AG04450 (cell line): ENCODE measurements at regions not wholly inside any gene's neighbourhood (a gene's known extent, or its start where the extent isn't known, plus 50 kb on each side); places are given as distances from the start of the nearest gene placed in this dataset.

Source experiments
- CTCF ChIA-PET: fragments of 300-600, 350-600 bp; formaldehyde crosslinking; extraction: SDS; loops from one replicate; lab custom pipeline; 2022; ENCODE audit warnings: antibody characterized with exemption, inconsistent platforms; lab: Charles Lee
- POLR2A ChIA-PET: fragments of 350-600 bp; formaldehyde crosslinking; extraction: SDS; loops from one replicate; lab custom pipeline; 2021; ENCODE audit warnings: antibody characterized with exemption, inconsistent platforms; lab: Yijun Ruan, JAX
- DNase-seq: peaks from one replicate; pipeline ENCODE4 v3.0.0-alpha.2; 2011; ENCODE audit warnings: low read depth, low spot score
- H3K27ac ChIP-seq: one replicate; pipeline ENCODE4 v1.5.1; 2012; ENCODE audit warnings: low read depth, low read length, control low read depth
- H3K27me3 ChIP-seq: one replicate; pipeline ENCODE4 v1.6.0; 2012; ENCODE audit warnings: low read length; ENCODE audit not compliant: control insufficient read depth, insufficient read depth
- H3K4me3 ChIP-seq: 2 replicates; pipeline ENCODE4 v1.5.1; 2011; ENCODE audit warnings: mild to moderate bottlenecking, low read depth, low read length, control low read depth
- H3K9me3 ChIP-seq: 2 replicates; pipeline ENCODE4 v1.5.1; 2012; ENCODE audit warnings: low read length; ENCODE audit not compliant: control insufficient read depth, insufficient read depth
- TF ChIP-seq, protein P1 (sequence below): IDR thresholded peaks from 2 replicates; pipeline ENCODE4 v1.5.1; 2011; ENCODE audit warnings: low read depth, low read length, control low read depth, inconsistent platforms

DNA sequence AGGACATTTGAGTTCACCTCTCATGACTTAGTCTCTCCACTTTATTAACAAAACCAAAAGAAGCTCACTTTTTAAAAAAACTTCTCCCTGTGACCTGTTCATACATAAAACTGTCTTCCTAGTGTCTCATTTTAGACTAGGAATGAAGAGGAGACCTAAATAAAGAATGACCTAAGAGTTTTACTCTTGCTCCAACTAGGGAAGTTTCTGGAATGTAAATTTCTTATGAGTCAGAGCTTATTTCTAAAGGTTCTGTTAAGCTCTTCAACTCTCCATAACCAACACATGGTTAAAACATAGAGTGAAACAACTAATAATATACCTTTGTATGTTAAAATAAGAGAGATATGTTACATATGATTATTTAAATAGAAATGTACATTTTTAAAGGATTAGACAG, 369.8 kb downstream of the EMP1 start:
- no peak for DNase-seq
- ChIA-PET POLR2A (no interaction called here), CTCF (no interaction called here)
- Histone ChIP-seq H3K9me3 (peaks cover 13% of the 10 kb centered on the region), H3K27me3 (no peaks in the 10 kb centered on the region), H3K4me3 (no peak overlapping the region), H3K27ac (no peak overlapping the region)
- TF ChIP-seq, protein P1, sequence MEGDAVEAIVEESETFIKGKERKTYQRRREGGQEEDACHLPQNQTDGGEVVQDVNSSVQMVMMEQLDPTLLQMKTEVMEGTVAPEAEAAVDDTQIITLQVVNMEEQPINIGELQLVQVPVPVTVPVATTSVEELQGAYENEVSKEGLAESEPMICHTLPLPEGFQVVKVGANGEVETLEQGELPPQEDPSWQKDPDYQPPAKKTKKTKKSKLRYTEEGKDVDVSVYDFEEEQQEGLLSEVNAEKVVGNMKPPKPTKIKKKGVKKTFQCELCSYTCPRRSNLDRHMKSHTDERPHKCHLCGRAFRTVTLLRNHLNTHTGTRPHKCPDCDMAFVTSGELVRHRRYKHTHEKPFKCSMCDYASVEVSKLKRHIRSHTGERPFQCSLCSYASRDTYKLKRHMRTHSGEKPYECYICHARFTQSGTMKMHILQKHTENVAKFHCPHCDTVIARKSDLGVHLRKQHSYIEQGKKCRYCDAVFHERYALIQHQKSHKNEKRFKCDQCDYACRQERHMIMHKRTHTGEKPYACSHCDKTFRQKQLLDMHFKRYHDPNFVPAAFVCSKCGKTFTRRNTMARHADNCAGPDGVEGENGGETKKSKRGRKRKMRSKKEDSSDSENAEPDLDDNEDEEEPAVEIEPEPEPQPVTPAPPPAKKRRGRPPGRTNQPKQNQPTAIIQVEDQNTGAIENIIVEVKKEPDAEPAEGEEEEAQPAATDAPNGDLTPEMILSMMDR, result no peak

DNA sequence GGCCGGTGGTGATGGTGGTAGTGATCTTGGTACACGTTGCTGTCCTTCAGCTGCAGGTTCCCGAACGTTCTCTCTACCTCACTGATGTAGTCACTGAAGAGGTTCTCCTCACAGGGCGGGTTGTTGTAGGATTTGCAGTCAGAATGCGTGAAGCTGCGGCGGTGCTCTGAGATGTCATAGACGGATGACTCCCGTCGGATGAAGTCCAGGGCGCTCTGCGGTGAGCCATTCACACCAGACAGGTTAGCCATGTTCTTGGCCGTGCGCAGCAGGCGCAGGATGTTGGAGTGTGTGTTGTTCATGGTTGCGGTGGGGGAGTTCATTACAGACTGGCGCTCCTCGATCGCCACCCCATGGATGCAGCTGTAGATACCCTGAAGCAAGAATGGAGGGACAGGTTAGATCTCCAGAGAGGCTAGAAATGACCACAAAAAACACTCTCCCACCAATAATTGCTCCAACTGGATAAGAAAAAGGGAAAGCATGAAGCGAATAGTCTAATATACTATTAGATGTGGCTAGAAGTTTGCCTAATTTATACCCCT, 367.8 kb downstream of the EMP1 start:
- ChIA-PET POLR2A (no interaction called here), CTCF (no interaction called here)
- no peak overlapping the region for H3K27ac ChIP-seq
- no peaks in the 10 kb centered on the region for H3K27me3 ChIP-seq
- peaks cover 13% of the 10 kb centered on the region for H3K9me3 ChIP-seq
- DNase-seq, result no peak
- H3K4me3 ChIP-seq, result no peak overlapping the region
- TF ChIP-seq, protein P1, result no peak

DNA sequence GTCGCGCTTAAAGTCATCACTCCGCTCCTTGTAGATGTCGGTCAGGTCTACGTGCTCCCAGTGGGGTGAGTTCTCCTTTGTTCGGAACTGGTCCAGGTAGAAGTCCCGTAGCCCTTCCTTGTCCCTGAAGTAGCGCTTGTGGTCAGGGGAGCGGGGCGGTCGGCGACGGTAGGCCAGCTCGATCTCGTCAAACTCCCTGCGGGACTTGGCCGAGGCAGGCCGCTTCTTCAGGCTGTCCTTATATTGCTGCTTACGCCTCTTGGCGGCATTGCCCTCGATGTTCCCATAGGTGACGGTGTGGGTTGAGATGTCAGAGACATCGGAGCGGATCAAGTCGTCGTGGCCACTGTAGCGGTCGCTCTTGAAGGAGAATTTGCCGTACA, 367.2 kb downstream of the EMP1 start:
- POLR2A ChIA-PET, result no interaction called here
- H3K4me3 ChIP-seq, result no peak overlapping the region
- no peak for DNase-seq
- no peaks in the 10 kb centered on the region for H3K27me3 ChIP-seq
- CTCF ChIA-PET, result no interaction called here
- H3K9me3 ChIP-seq, result peaks cover 13% of the 10 kb centered on the region
- no peak overlapping the region for H3K27ac ChIP-seq
- TF ChIP-seq, protein P1, result no peak

DNA sequence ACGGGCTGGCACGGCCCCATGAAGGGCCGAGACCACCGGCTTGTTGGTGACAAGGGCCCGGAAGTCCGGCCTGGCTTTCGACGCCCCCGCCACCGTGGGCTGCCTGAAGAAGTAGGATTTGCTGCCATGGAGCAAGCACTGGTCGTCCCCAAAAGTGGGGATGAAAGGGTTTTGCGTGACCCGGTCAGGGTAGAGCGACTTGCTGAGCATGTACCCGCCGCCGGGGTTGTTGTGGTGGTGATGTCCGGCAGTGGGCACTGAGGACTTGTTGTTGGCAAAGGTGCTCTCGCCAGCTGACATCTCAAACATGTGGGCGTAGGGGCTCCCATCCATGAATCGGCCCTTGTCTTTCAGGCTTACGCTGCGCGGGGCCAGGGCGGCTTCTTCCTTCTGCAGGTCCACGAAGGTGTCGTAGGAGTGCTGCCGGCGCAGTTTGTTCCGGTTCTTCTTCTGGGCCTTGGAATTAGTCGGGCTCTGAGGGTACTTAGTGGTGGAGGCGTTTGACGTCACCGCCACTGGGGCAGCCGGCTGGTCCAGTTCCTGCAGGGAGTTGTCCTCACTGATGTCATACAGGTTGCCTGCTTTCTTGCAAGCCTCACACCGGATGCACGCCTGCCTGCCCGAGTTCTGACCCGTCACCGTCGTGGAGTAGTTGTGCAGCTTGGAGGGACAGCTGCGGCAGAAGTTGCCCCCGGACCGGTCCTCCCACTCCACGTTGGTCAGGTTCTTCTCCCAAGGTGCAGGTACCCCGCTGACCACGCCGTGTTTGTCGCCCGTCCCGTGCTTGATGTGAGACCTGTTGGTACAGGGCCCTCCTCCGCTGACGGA, 366.6 kb downstream of the EMP1 start:
- Histone ChIP-seq H3K27ac (no peak overlapping the region), H3K27me3 (no peaks in the 10 kb centered on the region), H3K9me3 (peaks cover 13% of the 10 kb centered on the region), H3K4me3 (no peak overlapping the region)
- CTCF ChIA-PET, result no interaction called here
- DNase-seq, result no peak
- POLR2A ChIA-PET, result no interaction called here
- TF ChIP-seq, protein P1, result no peak

DNA sequence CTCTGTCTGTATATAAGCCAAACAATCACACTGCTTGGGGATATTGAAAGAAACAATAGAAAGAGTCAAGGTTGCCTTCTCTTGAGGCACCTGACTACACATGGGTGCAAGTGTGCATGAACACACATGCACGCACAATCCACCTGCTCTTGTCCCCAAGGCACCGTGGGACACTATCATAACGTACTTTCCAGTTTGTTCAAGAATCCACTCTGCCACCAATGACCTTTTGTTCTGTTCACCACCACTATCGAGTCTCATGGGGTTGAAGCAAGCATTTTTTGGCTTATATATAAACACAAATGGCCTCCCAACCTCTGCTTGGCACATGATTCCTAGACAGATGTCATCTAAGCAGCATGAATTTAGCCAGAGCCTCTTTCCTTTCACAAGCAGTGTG, 365.4 kb downstream of the EMP1 start:
- Histone ChIP-seq H3K9me3 (peaks cover 13% of the 10 kb centered on the region), H3K27me3 (no peaks in the 10 kb centered on the region), H3K4me3 (no peak overlapping the region), H3K27ac (no peak overlapping the region)
- POLR2A ChIA-PET, result no interaction called here
- TF ChIP-seq, protein P1, result no peak
- DNase-seq, result no peak
- CTCF ChIA-PET, result interaction anchor here (1.2 kb wide), 1 partner anchor 27 kb away, joined by 4 read pairs; no protein-coding TSS in a partner anchor
